NCI-H1105 (cell line): ENCODE measurements at regions not wholly inside any gene's neighbourhood (a gene's known extent, or its start where the extent isn't known, plus 50 kb on each side); places are given as distances from the start of the nearest gene placed in this dataset.

ENCODE experiments used
- DNase-seq: peaks from one replicate; lab custom pipeline; 2025; lab: John Stamatoyannopoulos, UW

- no peak for DNase-seq
These were observed 295.8 kb downstream of the GABRB3 start for GRCh38 chr15:26477044-26477443.

GRCh38 chr15:26475554-26475953, 297.3 kb downstream of the GABRB3 start:
- DNase-seq = no peak

GRCh38 chr15:26472661-26473060, 300.2 kb downstream of the GABRB3 start:
- no peak for DNase-seq

- no peak for DNase-seq
These were observed 310.8 kb downstream of the GABRB3 start for GRCh38 chr15:26461847-26462608.

- no peak for DNase-seq
These were observed 312.7 kb downstream of the GABRB3 start for GRCh38 chr15:26460165-26460564.

- no peak for DNase-seq
These were observed 317.0 kb downstream of the GABRB3 start for GRCh38 chr15:26455828-26456227.

- no peak for DNase-seq
These were observed 319.0 kb downstream of the GABRB3 start for GRCh38 chr15:26453914-26454313.

GRCh38 chr15:26451995-26452394, 320.9 kb downstream of the GABRB3 start:
- DNase-seq = no peak

GRCh38 chr15:26449291-26449690, 323.6 kb downstream of the GABRB3 start:
- no peak for DNase-seq

- no peak for DNase-seq
These were observed 329.5 kb downstream of the GABRB3 start for GRCh38 chr15:26443321-26443720.

- no peak for DNase-seq
These were observed 330.2 kb downstream of the GABRB3 start for GRCh38 chr15:26442680-26443079.

- no peak for DNase-seq
These were observed 333.2 kb downstream of the GABRB3 start for GRCh38 chr15:26439681-26440080.

GRCh38 chr15:26438718-26439117, 334.1 kb downstream of the GABRB3 start:
- no peak for DNase-seq

- no peak for DNase-seq
These were observed 334.6 kb downstream of the GABRB3 start for GRCh38 chr15:26438316-26438715.

- no peak for DNase-seq
These were observed 339.0 kb downstream of the GABRB3 start for GRCh38 chr15:26433818-26434217.

GRCh38 chr15:26433060-26433459, 339.8 kb downstream of the GABRB3 start:
- DNase-seq = no peak

- no peak for DNase-seq
These were observed 351.8 kb downstream of the GABRB3 start for GRCh38 chr15:26421065-26421464.

GRCh38 chr15:26395624-26396023, 377.2 kb downstream of the GABRB3 start:
- no peak for DNase-seq

GRCh38 chr15:26394801-26395200, 378.1 kb downstream of the GABRB3 start:
- no peak for DNase-seq

GRCh38 chr15:26392956-26393355, 379.9 kb downstream of the GABRB3 start:
- DNase-seq = no peak

- DNase-seq = no peak
These were observed 381.2 kb downstream of the GABRB3 start for GRCh38 chr15:26391567-26392194.

GRCh38 chr15:26382444-26383072, 390.3 kb downstream of the GABRB3 start:
- no peak for DNase-seq

- no peak for DNase-seq
These were observed 394.6 kb downstream of the GABRB3 start for GRCh38 chr15:26378304-26378703.
